ENCODE measurements at regions not wholly inside any gene's neighbourhood (a gene's known extent, or its start where the extent isn't known, plus 50 kb on each side); places are given as distances from the start of the nearest gene placed in this dataset.

GRCh38 chr12:3362737-3363136 lies 128.3 kb upstream of the PRMT8 start:
- Histone ChIP-seq H3K4me1 (ENCODE audit: insufficient read depth, low read length, poor library complexity, severe bottlenecking) (no peaks in the 10 kb centered on the region), H3K9me2 (ENCODE audit: insufficient read depth, low read length) (no peaks in the 10 kb centered on the region), H4K20me1 (ENCODE audit: insufficient read depth, low read length) (no peaks in the 10 kb centered on the region), H3K9me3 (ENCODE audit: low read length) (no peaks in the 10 kb centered on the region), H2AFZ (ENCODE audit: low read length) (no peak overlapping the region), H3K4me3 (ENCODE audit: low read depth, low read length, poor library complexity, severe bottlenecking) (no peak overlapping the region), H3K36me3 (ENCODE audit: insufficient read depth, low read length) (no peaks in the 10 kb centered on the region), H3K4me2 (ENCODE audit: low read length) (no peak overlapping the region), H3K27ac (ENCODE audit: low read depth, low read length, poor library complexity, severe bottlenecking) (no peak overlapping the region), H3K79me2 (ENCODE audit: insufficient read depth, low read depth, low read length) (no peaks in the 10 kb centered on the region)
- ChIA-PET CTCF (ENCODE audit: unreplicated experiment) (no interaction called here), POLR2A (interaction anchor here (0.7 kb wide), 1 partner anchor 11 kb away, joined by 3 read pairs; no protein-coding TSS in a partner anchor)
- BruUV-seq (replicated peaks) = no TSS peak
- intact Hi-C loops (cut with micrococcal nuclease; ENCODE audit: unreplicated experiment) = no loop called here
- no peak for TF ChIP-seq CTCF (conservative IDR thresholded peaks at IDR 0.05; ENCODE audit: low read length)
- TF ChIP-seq EZH2phosphoT487 (IDR thresholded peaks at IDR 0.05; ENCODE audit: borderline replicate concordance, low read depth, low read length) = no peak
- no peak for DNase-seq (ENCODE audit: low spot score)

GRCh38 chr12:3363608-3364007 lies 127.4 kb upstream of the PRMT8 start:
- ChIA-PET CTCF (ENCODE audit: unreplicated experiment) (interaction anchor here (0.6 kb wide), 2 partner anchors 52 to 88 kb away, joined by 3 to 4 read pairs; no protein-coding TSS in a partner anchor), POLR2A (no interaction called here)
- no peaks in the 10 kb centered on the region for H3K9me3 ChIP-seq (ENCODE audit: low read length)
- DNase-seq (ENCODE audit: low spot score) = no peak
- no peak overlapping the region for H3K4me2 ChIP-seq (ENCODE audit: low read length)
- H2AFZ ChIP-seq (ENCODE audit: low read length) = no peak overlapping the region
- no TSS peak for BruUV-seq (replicated peaks)
- no peak for TF ChIP-seq EZH2phosphoT487 (IDR thresholded peaks at IDR 0.05; ENCODE audit: borderline replicate concordance, low read depth, low read length)
- TF ChIP-seq CTCF (conservative IDR thresholded peaks at IDR 0.05; ENCODE audit: low read length) = no peak
- intact Hi-C loops (cut with micrococcal nuclease; ENCODE audit: unreplicated experiment) = no loop called here
- no peaks in the 10 kb centered on the region for H3K9me2 ChIP-seq (ENCODE audit: insufficient read depth, low read length)
- H3K79me2 ChIP-seq (ENCODE audit: insufficient read depth, low read depth, low read length) = no peaks in the 10 kb centered on the region
- no peak overlapping the region for H3K4me3 ChIP-seq (ENCODE audit: low read depth, low read length, poor library complexity, severe bottlenecking)
- no peaks in the 10 kb centered on the region for H4K20me1 ChIP-seq (ENCODE audit: insufficient read depth, low read length)
- H3K27ac ChIP-seq (ENCODE audit: low read depth, low read length, poor library complexity, severe bottlenecking) = no peak overlapping the region
- H3K4me1 ChIP-seq (ENCODE audit: insufficient read depth, low read length, poor library complexity, severe bottlenecking) = no peaks in the 10 kb centered on the region
- H3K36me3 ChIP-seq (ENCODE audit: insufficient read depth, low read length) = no peaks in the 10 kb centered on the region

- H3K9me3 ChIP-seq (ENCODE audit: low read length) = no peaks in the 10 kb centered on the region
- H3K4me2 ChIP-seq (ENCODE audit: low read length) = no peak overlapping the region
- ChIA-PET POLR2A (no interaction called here), CTCF (ENCODE audit: unreplicated experiment) (no interaction called here)
- no TSS peak for BruUV-seq (replicated peaks)
- DNase-seq (ENCODE audit: low spot score) = no peak
- TF ChIP-seq EZH2phosphoT487 (IDR thresholded peaks at IDR 0.05; ENCODE audit: borderline replicate concordance, low read depth, low read length) (no peak), CTCF (conservative IDR thresholded peaks at IDR 0.05; ENCODE audit: low read length) (no peak)
- no peaks in the 10 kb centered on the region for H3K79me2 ChIP-seq (ENCODE audit: insufficient read depth, low read depth, low read length)
- no peak overlapping the region for H3K4me3 ChIP-seq (ENCODE audit: low read depth, low read length, poor library complexity, severe bottlenecking)
- no peaks in the 10 kb centered on the region for H3K4me1 ChIP-seq (ENCODE audit: insufficient read depth, low read length, poor library complexity, severe bottlenecking)
- intact Hi-C loops (cut with micrococcal nuclease; ENCODE audit: unreplicated experiment) = no loop called here
- H3K27ac ChIP-seq (ENCODE audit: low read depth, low read length, poor library complexity, severe bottlenecking) = no peak overlapping the region
- H3K36me3 ChIP-seq (ENCODE audit: insufficient read depth, low read length) = no peaks in the 10 kb centered on the region
- H3K9me2 ChIP-seq (ENCODE audit: insufficient read depth, low read length) = no peaks in the 10 kb centered on the region
- no peaks in the 10 kb centered on the region for H4K20me1 ChIP-seq (ENCODE audit: insufficient read depth, low read length)
- H2AFZ ChIP-seq (ENCODE audit: low read length) = no peak overlapping the region
Observed at GRCh38 chr12:3364226-3364625, 126.8 kb upstream of the PRMT8 start.
